ENCODE measurements at regions not wholly inside any gene's neighbourhood (a gene's known extent, or its start where the extent isn't known, plus 50 kb on each side); places are given as distances from the start of the nearest gene placed in this dataset.
"Not testable (repeated sequence)": the region's sequence is repeated elsewhere in the genome, so short reads cannot be mapped to it uniquely, and the experiment has no call there.

- no peaks in the 10 kb centered on the region for H3K79me2 ChIP-seq (ENCODE audit: control insufficient read depth, insufficient read depth, low read length)
- no peak overlapping the region for H3K4me3 ChIP-seq (ENCODE audit: control insufficient read depth in 2 of 3, extremely low read depth in 1 of 3, insufficient read depth in 2 of 3, low read depth in 1 of 3, low read length in 3 of 3)
- no peak for TF ChIP-seq CTCF (optimal IDR thresholded peaks at IDR 0.05 in 1 of 3, IDR thresholded peaks at IDR 0.05 in 1 of 3, conservative IDR thresholded peaks at IDR 0.05 in 1 of 3; ENCODE audit: extremely low read depth in 1 of 3, insufficient read depth in 2 of 3, low read length in 3 of 3)
- no peaks in the 10 kb centered on the region for H4K20me1 ChIP-seq (ENCODE audit: control insufficient read depth, extremely low read depth, insufficient read depth, low read length)
- H3K9ac ChIP-seq (ENCODE audit: control insufficient read depth, extremely low read depth, insufficient read depth, low read length), result no peak overlapping the region
- no peak for DNase-seq (ENCODE audit: low read depth, low spot score)
- H3K27ac ChIP-seq (ENCODE audit: control insufficient read depth, insufficient read depth, low read length), result no peak overlapping the region
- H2AFZ ChIP-seq (ENCODE audit: control insufficient read depth, low read length), result no peak overlapping the region
- no peaks in the 10 kb centered on the region for H3K36me3 ChIP-seq (ENCODE audit: control insufficient read depth in 2 of 2, extremely low read depth in 1 of 2, insufficient read depth in 2 of 2, low read length in 2 of 2)
- no peaks in the 10 kb centered on the region for H3K4me1 ChIP-seq (ENCODE audit: control insufficient read depth, extremely low read depth, insufficient read depth, low read length)
- H3K9me3 ChIP-seq (ENCODE audit: control insufficient read depth, low read depth, low read length), result no peaks in the 10 kb centered on the region
- FAIRE-seq, result no peak
- H3K27me3 ChIP-seq (ENCODE audit: control insufficient read depth, extremely low read depth, insufficient read depth, low read length), result no peaks in the 10 kb centered on the region
- dilution Hi-C loops (cut with MboI; ENCODE audit: extremely low pct_ligation_motif_present, low sequenced_read_pairs), result no loop called here
- H3K9me1 ChIP-seq (ENCODE audit: control insufficient read depth, extremely low read depth, insufficient read depth, low read length), result no peaks in the 10 kb centered on the region
- H3K4me2 ChIP-seq (ENCODE audit: control insufficient read depth, extremely low read depth, insufficient read depth, low read depth, low read length), result no peak overlapping the region
These were observed 433.1 kb downstream of the C12orf50 start for GRCh38 chr12:87596134-87596533.

GRCh38 chr12:87585882-87586557 is 443.2 kb downstream of the C12orf50 start:
- Histone ChIP-seq H3K27ac (ENCODE audit: control insufficient read depth, insufficient read depth, low read length) (no peak overlapping the region), H3K4me2 (ENCODE audit: control insufficient read depth, extremely low read depth, insufficient read depth, low read depth, low read length) (no peak overlapping the region), H3K27me3 (ENCODE audit: control insufficient read depth, extremely low read depth, insufficient read depth, low read length) (no peaks in the 10 kb centered on the region), H3K4me1 (ENCODE audit: control insufficient read depth, extremely low read depth, insufficient read depth, low read length) (no peaks in the 10 kb centered on the region), H3K9me1 (ENCODE audit: control insufficient read depth, extremely low read depth, insufficient read depth, low read length) (no peaks in the 10 kb centered on the region), H4K20me1 (ENCODE audit: control insufficient read depth, extremely low read depth, insufficient read depth, low read length) (no peaks in the 10 kb centered on the region), H3K79me2 (ENCODE audit: control insufficient read depth, insufficient read depth, low read length) (no peaks in the 10 kb centered on the region), H3K9ac (ENCODE audit: control insufficient read depth, extremely low read depth, insufficient read depth, low read length) (no peak overlapping the region), H3K4me3 (ENCODE audit: control insufficient read depth in 2 of 3, extremely low read depth in 1 of 3, insufficient read depth in 2 of 3, low read depth in 1 of 3, low read length in 3 of 3) (no peak overlapping the region), H2AFZ (ENCODE audit: control insufficient read depth, low read length) (no peak overlapping the region), H3K9me3 (ENCODE audit: control insufficient read depth, low read depth, low read length) (no peaks in the 10 kb centered on the region), H3K36me3 (ENCODE audit: control insufficient read depth in 2 of 2, extremely low read depth in 1 of 2, insufficient read depth in 2 of 2, low read length in 2 of 2) (no peaks in the 10 kb centered on the region)
- no peak for FAIRE-seq
- TF ChIP-seq CTCF (optimal IDR thresholded peaks at IDR 0.05 in 1 of 3, IDR thresholded peaks at IDR 0.05 in 1 of 3, conservative IDR thresholded peaks at IDR 0.05 in 1 of 3; ENCODE audit: extremely low read depth in 1 of 3, insufficient read depth in 2 of 3, low read length in 3 of 3) (no peak), EZH2 (IDR thresholded peaks at IDR 0.05; ENCODE audit: low read length) (no peak)
- DNase-seq (ENCODE audit: low read depth, low spot score), result no peak
- dilution Hi-C loops (cut with MboI; ENCODE audit: extremely low pct_ligation_motif_present, low sequenced_read_pairs), result no loop called here

- H3K4me1 ChIP-seq (ENCODE audit: control insufficient read depth, extremely low read depth, insufficient read depth, low read length); H3K9me3 ChIP-seq (ENCODE audit: control insufficient read depth, low read depth, low read length); H3K36me3 ChIP-seq (ENCODE audit: control insufficient read depth in 2 of 2, extremely low read depth in 1 of 2, insufficient read depth in 2 of 2, low read length in 2 of 2); H3K79me2 ChIP-seq (ENCODE audit: control insufficient read depth, insufficient read depth, low read length); dilution Hi-C loops (cut with MboI; ENCODE audit: extremely low pct_ligation_motif_present, low sequenced_read_pairs); H3K4me3 ChIP-seq (ENCODE audit: control insufficient read depth in 2 of 3, extremely low read depth in 1 of 3, insufficient read depth in 2 of 3, low read depth in 1 of 3, low read length in 3 of 3); H3K27me3 ChIP-seq (ENCODE audit: control insufficient read depth, extremely low read depth, insufficient read depth, low read length); DNase-seq (ENCODE audit: low read depth, low spot score); H3K9ac ChIP-seq (ENCODE audit: control insufficient read depth, extremely low read depth, insufficient read depth, low read length); H3K4me2 ChIP-seq (ENCODE audit: control insufficient read depth, extremely low read depth, insufficient read depth, low read depth, low read length); H3K27ac ChIP-seq (ENCODE audit: control insufficient read depth, insufficient read depth, low read length); FAIRE-seq; H3K9me1 ChIP-seq (ENCODE audit: control insufficient read depth, extremely low read depth, insufficient read depth, low read length); H2AFZ ChIP-seq (ENCODE audit: control insufficient read depth, low read length); H4K20me1 ChIP-seq (ENCODE audit: control insufficient read depth, extremely low read depth, insufficient read depth, low read length): not testable (repeated sequence)
These were observed 450.1 kb downstream of the C12orf50 start for GRCh38 chr12:87579091-87579490.

Data from keratinocyte (primary cell).